ENCODE measurements at regions not wholly inside any gene's neighbourhood (a gene's known extent, or its start where the extent isn't known, plus 50 kb on each side); places are given as distances from the start of the nearest gene placed in this dataset.

DNA sequence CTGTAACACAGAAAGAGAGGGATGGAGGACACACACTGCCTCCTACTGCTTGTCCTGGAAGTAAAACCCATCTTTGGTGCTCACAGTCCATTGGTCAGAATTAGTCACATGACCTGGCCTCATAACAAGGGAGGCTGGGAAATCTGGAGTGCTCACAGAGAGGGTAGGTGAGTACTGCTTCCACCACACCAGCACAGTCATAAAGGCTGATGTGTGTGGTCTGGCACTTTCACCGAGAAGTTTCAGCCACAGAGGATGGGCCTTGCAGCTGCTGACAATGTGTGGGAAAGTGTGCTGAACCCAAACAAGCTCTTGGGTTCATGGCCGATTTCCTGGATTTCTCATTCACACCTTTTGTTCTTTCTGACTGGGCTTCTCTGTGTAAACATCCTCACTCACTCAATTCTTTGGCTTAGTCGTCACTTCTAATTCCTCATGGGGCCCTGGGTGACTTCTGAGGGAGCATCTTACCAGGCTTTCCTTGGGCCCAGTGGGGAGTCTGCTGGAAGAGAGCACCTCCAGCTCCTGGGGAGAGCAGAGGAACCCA lies 100.7 kb downstream of the ASB7 start:
- Histone ChIP-seq H3K4me1 (ENCODE audit: control insufficient read depth, insufficient read depth, low read length) (no peaks in the 10 kb centered on the region), H3K36me3 (ENCODE audit: control insufficient read depth, insufficient read depth, low read length) (no peaks in the 10 kb centered on the region), H3K9ac (ENCODE audit: low read length) (no peak overlapping the region), H3K9me3 (ENCODE audit: control insufficient read depth, insufficient read depth, low read depth, low read length) (peaks cover 5% of the 10 kb centered on the region), H3K27ac (ENCODE audit: low read depth, low read length) (no peak overlapping the region), H3K27me3 (ENCODE audit: control insufficient read depth, insufficient read depth, low read length) (no peaks in the 10 kb centered on the region), H3K4me3 (ENCODE audit: low read depth, low read length) (no peak overlapping the region)

DNA sequence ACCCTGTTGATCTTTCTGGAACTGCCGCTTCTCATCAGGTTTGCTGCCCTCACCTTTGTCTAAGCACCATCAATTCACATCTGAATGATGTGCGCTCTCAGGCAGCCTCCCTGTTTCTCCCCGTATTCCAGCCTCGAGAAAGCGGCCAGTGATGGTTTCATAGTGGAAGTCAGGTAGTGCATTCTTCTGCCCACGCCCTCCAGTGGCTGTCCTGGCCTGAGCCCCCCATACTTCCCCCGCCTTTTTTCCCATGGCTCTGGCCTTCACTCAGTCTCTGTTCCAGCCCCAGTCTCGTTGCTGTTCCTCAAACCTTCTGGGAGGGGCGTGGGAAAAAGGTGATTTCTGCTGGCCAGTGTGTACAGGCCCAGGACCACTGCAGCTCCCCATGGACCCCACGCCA lies 101.3 kb downstream of the ASB7 start:
- Histone ChIP-seq H3K4me1 (ENCODE audit: control insufficient read depth, insufficient read depth, low read length) (no peaks in the 10 kb centered on the region), H3K36me3 (ENCODE audit: control insufficient read depth, insufficient read depth, low read length) (no peaks in the 10 kb centered on the region), H3K27me3 (ENCODE audit: control insufficient read depth, insufficient read depth, low read length) (no peaks in the 10 kb centered on the region), H3K9ac (ENCODE audit: low read length) (no peak overlapping the region), H3K9me3 (ENCODE audit: control insufficient read depth, insufficient read depth, low read depth, low read length) (peaks cover 5% of the 10 kb centered on the region), H3K4me3 (ENCODE audit: low read depth, low read length) (no peak overlapping the region), H3K27ac (ENCODE audit: low read depth, low read length) (no peak overlapping the region)

DNA sequence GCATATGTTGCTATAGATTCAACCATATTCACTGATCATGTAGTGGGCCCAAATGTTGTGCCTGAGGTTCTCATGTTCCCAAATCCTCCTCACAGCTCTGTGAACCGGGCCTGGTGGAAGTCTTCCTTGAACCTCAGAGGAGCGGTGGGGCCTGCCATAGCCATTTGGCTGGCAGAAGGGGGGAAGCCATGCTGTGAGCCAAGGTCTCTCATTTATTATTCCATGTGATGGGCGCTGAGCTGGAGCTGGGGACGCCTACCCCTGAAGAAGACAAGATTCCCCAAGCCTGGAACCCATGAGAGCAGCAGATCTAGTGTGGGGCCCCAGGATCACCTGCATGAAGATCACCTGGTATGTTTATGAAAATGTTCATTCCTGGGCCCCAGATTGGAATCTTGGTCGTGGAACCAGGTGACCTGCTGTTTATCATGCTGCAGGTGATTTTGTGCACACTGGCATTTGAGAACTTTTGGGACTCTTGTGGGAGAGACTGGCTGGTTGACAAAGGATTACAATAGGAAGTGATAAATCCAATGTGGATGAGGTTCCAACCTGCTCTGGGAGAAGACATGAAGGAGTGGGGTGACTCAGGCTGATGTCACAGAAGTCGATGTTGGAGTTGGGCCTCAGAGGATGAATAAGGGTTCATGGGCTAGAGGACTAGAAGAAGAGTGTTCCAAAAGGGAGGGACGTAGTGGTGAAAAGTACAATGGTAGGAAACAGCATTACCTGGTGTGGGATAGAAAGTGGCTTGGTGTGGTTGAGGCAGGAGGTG lies 102.1 kb downstream of the ASB7 start:
- no peak overlapping the region for H3K4me3 ChIP-seq (ENCODE audit: low read depth, low read length)
- H3K4me1 ChIP-seq (ENCODE audit: control insufficient read depth, insufficient read depth, low read length), result no peaks in the 10 kb centered on the region
- H3K36me3 ChIP-seq (ENCODE audit: control insufficient read depth, insufficient read depth, low read length), result no peaks in the 10 kb centered on the region
- no peaks in the 10 kb centered on the region for H3K27me3 ChIP-seq (ENCODE audit: control insufficient read depth, insufficient read depth, low read length)
- H3K9me3 ChIP-seq (ENCODE audit: control insufficient read depth, insufficient read depth, low read depth, low read length), result peaks cover 5% of the 10 kb centered on the region
- no peak overlapping the region for H3K9ac ChIP-seq (ENCODE audit: low read length)
- H3K27ac ChIP-seq (ENCODE audit: low read depth, low read length), result no peak overlapping the region

DNA sequence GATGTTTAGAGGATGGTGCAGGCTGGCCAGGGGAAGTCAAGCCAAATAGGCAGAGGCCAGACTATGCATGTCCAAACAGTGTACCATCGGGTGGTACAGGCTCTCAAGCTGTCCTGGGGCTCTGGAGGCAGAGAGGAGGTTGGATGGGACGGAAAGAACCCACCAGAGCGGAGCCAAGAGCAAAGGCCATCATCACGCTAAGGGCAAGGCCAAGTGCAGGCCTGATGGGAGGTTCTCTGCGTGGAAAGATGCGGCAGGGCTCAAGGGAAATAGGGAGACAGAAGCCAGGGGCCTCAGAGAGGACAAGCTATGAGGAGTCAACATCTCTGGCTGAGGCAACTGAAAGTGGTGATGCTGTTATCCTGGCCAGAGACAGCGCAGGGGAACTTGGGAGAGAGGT lies 102.7 kb downstream of the ASB7 start:
- Histone ChIP-seq H3K27me3 (ENCODE audit: control insufficient read depth, insufficient read depth, low read length) (no peaks in the 10 kb centered on the region), H3K27ac (ENCODE audit: low read depth, low read length) (no peak overlapping the region), H3K4me3 (ENCODE audit: low read depth, low read length) (no peak overlapping the region), H3K9ac (ENCODE audit: low read length) (no peak overlapping the region), H3K9me3 (ENCODE audit: control insufficient read depth, insufficient read depth, low read depth, low read length) (peaks cover 6% of the 10 kb centered on the region), H3K36me3 (ENCODE audit: control insufficient read depth, insufficient read depth, low read length) (no peaks in the 10 kb centered on the region), H3K4me1 (ENCODE audit: control insufficient read depth, insufficient read depth, low read length) (no peaks in the 10 kb centered on the region)

DNA sequence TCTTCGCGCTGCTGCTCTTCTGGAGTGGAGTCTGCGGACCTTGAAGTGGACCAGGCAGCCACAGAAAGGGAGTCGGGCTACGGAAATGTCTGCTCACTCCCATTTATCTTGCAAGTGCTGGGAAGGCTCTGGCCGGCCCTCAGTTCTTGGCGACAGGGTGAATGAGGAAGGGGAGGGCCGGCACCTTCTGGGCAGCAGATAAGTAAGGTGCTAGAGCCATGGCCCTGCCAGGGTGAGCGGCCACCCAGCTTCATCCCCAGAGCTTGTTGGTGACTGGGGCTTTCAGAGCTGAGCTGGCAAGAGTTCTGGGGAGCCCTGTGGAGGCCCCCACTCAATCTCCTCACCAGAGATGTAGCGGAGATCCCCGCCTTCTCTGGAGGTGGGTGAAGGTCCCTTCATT lies 103.5 kb downstream of the ASB7 start:
- Histone ChIP-seq H3K4me3 (ENCODE audit: low read depth, low read length) (no peak overlapping the region), H3K9me3 (ENCODE audit: control insufficient read depth, insufficient read depth, low read depth, low read length) (peaks cover 9% of the 10 kb centered on the region), H3K27ac (ENCODE audit: low read depth, low read length) (no peak overlapping the region), H3K36me3 (ENCODE audit: control insufficient read depth, insufficient read depth, low read length) (no peaks in the 10 kb centered on the region), H3K27me3 (ENCODE audit: control insufficient read depth, insufficient read depth, low read length) (no peaks in the 10 kb centered on the region), H3K9ac (ENCODE audit: low read length) (no peak overlapping the region), H3K4me1 (ENCODE audit: control insufficient read depth, insufficient read depth, low read length) (no peaks in the 10 kb centered on the region)

DNA sequence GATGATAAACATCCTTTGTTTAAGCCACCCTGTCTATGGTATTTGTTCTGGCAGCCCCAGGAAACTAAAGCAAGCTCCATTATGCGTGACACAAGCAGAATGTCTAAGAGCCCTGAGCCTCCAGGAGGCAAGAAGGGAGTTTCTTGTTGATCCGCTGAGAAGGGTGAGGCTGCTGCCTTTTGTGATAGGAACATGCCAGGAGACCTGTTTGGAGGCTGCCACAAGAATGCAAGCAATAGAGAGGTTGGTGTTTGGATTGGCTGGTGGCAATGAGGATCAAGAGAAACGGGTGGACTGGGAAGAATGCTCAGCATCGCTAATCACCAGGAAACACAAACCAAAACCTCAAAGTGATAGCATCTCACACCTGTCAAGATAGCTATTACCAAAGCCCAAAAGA lies 104.8 kb downstream of the ASB7 start:
- Histone ChIP-seq H3K4me3 (ENCODE audit: low read depth, low read length) (no peak overlapping the region), H3K27me3 (ENCODE audit: control insufficient read depth, insufficient read depth, low read length) (no peaks in the 10 kb centered on the region), H3K27ac (ENCODE audit: low read depth, low read length) (no peak overlapping the region), H3K36me3 (ENCODE audit: control insufficient read depth, insufficient read depth, low read length) (no peaks in the 10 kb centered on the region), H3K9ac (ENCODE audit: low read length) (no peak overlapping the region), H3K9me3 (ENCODE audit: control insufficient read depth, insufficient read depth, low read depth, low read length) (peaks cover 12% of the 10 kb centered on the region), H3K4me1 (ENCODE audit: control insufficient read depth, insufficient read depth, low read length) (no peaks in the 10 kb centered on the region)

DNA sequence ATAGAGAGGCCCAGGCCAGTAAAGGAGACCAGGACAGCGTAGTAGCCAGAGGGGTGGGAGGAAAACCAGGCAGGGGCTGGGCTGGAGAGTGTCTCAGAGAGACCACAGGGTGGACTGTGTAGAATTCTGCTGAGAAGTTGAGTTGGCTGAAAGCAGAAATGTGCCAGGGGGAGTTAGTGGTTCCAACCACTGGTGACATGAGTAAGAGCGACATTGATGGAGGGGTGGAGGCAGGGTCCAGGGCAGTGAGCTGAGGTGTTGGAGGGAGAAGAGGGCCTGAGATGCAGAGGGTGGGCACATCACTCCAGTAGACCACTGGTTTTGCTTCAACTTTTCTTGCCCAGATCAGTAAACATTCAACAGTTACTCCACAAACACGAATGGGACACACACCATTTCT lies 106.5 kb downstream of the ASB7 start:
- peaks cover 7% of the 10 kb centered on the region for H3K9me3 ChIP-seq (ENCODE audit: control insufficient read depth, insufficient read depth, low read depth, low read length)
- no peak overlapping the region for H3K27ac ChIP-seq (ENCODE audit: low read depth, low read length)
- peaks cover 9% of the 10 kb centered on the region for H3K4me1 ChIP-seq (ENCODE audit: control insufficient read depth, insufficient read depth, low read length)
- H3K9ac ChIP-seq (ENCODE audit: low read length), result no peak overlapping the region
- no peaks in the 10 kb centered on the region for H3K36me3 ChIP-seq (ENCODE audit: control insufficient read depth, insufficient read depth, low read length)
- no peak overlapping the region for H3K4me3 ChIP-seq (ENCODE audit: low read depth, low read length)
- H3K27me3 ChIP-seq (ENCODE audit: control insufficient read depth, insufficient read depth, low read length), result no peaks in the 10 kb centered on the region

DNA sequence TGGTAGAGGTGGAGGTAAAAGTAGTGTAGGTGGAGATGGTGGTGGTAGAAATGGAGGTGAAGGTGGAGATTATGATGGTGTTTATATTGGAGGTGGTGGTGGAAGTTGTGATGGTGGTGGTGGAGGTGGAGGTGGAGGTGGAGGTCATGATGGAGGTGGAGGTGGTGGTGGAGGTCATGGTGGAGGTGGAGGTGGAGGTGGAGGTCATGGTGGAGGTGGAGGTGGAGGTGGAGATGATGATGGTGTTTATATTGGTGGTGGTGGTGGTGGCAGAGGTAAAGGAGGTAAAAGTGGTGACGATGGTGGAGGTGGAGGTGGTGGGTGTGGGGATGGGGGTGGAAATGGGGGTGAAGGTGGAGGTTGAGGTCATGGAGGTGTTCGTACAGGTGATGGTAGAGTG lies 107.8 kb downstream of the ASB7 start:
- no peaks in the 10 kb centered on the region for H3K27me3 ChIP-seq (ENCODE audit: control insufficient read depth, insufficient read depth, low read length)
- peaks cover 7% of the 10 kb centered on the region for H3K9me3 ChIP-seq (ENCODE audit: control insufficient read depth, insufficient read depth, low read depth, low read length)
- H3K9ac ChIP-seq (ENCODE audit: low read length), result no peak overlapping the region
- H3K36me3 ChIP-seq (ENCODE audit: control insufficient read depth, insufficient read depth, low read length), result no peaks in the 10 kb centered on the region
- H3K27ac ChIP-seq (ENCODE audit: low read depth, low read length), result no peak overlapping the region
- peaks cover 9% of the 10 kb centered on the region for H3K4me1 ChIP-seq (ENCODE audit: control insufficient read depth, insufficient read depth, low read length)
- H3K4me3 ChIP-seq (ENCODE audit: low read depth, low read length), result no peak overlapping the region

DNA sequence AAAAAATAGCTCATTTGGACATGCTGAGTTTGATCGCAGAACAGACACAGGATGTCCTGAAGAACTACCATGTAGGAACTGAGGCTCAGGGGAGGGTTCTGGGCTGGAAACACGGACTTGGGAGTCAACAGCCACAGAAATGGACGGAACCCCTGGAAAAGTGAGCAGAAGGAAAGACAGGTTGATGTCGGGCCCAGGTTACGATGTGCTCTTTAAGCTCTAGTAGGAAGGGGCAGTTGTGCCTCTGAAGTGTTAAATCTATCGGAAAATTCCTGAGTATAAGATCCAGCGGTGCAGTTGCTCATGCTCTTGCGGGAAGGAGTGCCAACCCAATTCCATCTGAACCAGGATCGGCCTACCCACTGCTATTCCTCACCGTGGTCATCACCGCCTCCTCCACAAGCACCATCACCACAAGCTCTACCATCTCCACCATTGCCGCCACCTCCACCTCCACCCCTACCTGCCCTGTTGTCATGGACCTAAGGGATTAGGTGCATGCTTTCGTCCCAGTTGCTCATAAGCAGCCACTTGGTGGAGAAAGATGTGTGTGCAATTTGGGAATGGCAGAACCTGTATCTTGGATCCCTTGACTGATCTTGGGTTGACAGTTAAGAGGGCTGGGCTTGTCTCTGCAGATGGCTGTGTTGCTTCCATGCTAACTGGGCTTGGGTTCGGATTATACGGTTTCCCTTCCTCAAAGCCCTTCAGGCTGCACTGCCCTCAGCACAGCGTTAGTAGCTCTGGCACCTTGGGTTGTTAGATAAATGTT lies 108.5 kb downstream of the ASB7 start:
- peaks cover 9% of the 10 kb centered on the region for H3K4me1 ChIP-seq (ENCODE audit: control insufficient read depth, insufficient read depth, low read length)
- no peak overlapping the region for H3K4me3 ChIP-seq (ENCODE audit: low read depth, low read length)
- H3K9me3 ChIP-seq (ENCODE audit: control insufficient read depth, insufficient read depth, low read depth, low read length), result peaks cover 7% of the 10 kb centered on the region
- H3K9ac ChIP-seq (ENCODE audit: low read length), result no peak overlapping the region
- H3K36me3 ChIP-seq (ENCODE audit: control insufficient read depth, insufficient read depth, low read length), result no peaks in the 10 kb centered on the region
- H3K27ac ChIP-seq (ENCODE audit: low read depth, low read length), result no peak overlapping the region
- H3K27me3 ChIP-seq (ENCODE audit: control insufficient read depth, insufficient read depth, low read length), result no peaks in the 10 kb centered on the region

DNA sequence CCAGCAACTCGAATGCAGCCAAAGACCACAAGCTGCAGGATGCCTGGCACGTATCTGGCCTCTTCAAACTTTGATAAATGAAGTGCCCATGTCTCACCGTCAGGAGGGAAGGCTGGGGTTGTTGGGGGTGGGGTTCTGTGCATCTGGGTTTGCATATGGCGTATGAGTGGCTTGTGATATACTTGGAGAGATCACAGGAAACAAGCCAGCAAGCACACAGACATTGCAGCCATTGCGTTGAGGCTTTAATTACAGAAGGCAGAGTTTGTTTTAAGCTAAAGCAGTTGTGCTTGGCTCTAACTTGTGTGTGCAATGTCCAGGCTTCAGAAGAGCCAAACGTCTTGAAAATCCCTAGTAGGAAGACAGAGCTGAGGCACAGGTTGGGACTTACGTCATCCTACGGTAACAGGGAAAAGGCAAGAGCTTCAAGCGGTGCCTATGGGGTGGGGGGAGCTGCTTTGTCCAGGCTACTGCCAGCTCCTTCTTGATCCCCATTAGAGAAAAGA lies 109.2 kb downstream of the ASB7 start:
- H3K4me3 ChIP-seq (ENCODE audit: low read depth, low read length), result no peak overlapping the region
- peaks cover 9% of the 10 kb centered on the region for H3K4me1 ChIP-seq (ENCODE audit: control insufficient read depth, insufficient read depth, low read length)
- H3K9ac ChIP-seq (ENCODE audit: low read length), result no peak overlapping the region
- H3K9me3 ChIP-seq (ENCODE audit: control insufficient read depth, insufficient read depth, low read depth, low read length), result peaks cover 7% of the 10 kb centered on the region
- H3K27me3 ChIP-seq (ENCODE audit: control insufficient read depth, insufficient read depth, low read length), result no peaks in the 10 kb centered on the region
- no peaks in the 10 kb centered on the region for H3K36me3 ChIP-seq (ENCODE audit: control insufficient read depth, insufficient read depth, low read length)
- H3K27ac ChIP-seq (ENCODE audit: low read depth, low read length), result no peak overlapping the region

DNA sequence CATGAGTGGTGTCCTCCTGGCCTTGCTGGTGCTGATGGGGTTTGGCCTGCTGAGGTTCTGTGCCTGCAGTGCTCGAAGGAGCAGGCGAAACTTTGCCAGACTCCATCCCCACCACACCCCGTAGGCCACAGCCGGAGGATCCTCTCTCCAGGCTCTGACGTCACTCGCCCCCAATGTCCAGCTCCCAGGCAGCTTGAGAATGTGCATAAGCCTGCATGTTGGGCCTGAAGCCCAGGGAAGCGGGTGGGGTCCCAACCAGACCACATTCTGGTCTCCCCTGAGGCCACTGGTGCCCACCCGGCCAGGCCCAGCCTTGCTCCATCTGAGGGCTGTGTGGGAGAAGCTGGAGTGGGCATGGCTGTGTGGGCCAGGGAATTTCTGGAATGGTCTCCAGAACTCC lies 109.8 kb downstream of the ASB7 start:
- peaks cover 7% of the 10 kb centered on the region for H3K9me3 ChIP-seq (ENCODE audit: control insufficient read depth, insufficient read depth, low read depth, low read length)
- peaks cover 9% of the 10 kb centered on the region for H3K4me1 ChIP-seq (ENCODE audit: control insufficient read depth, insufficient read depth, low read length)
- no peaks in the 10 kb centered on the region for H3K36me3 ChIP-seq (ENCODE audit: control insufficient read depth, insufficient read depth, low read length)
- H3K27ac ChIP-seq (ENCODE audit: low read depth, low read length), result no peak overlapping the region
- no peak overlapping the region for H3K9ac ChIP-seq (ENCODE audit: low read length)
- H3K27me3 ChIP-seq (ENCODE audit: control insufficient read depth, insufficient read depth, low read length), result no peaks in the 10 kb centered on the region
- no peak overlapping the region for H3K4me3 ChIP-seq (ENCODE audit: low read depth, low read length)

Measured in HUES6 (cell line).